Thyroid gland (tissue), 4 donors: ENCODE measurements at regions not wholly inside any gene's neighbourhood (a gene's known extent, or its start where the extent isn't known, plus 50 kb on each side); places are given as distances from the start of the nearest gene placed in this dataset.

Source experiments
- DNase-seq, 2 donors: peaks; one replicate each; pipeline ENCODE4 v3.0.0-alpha.2; 2019
- H3K27ac ChIP-seq, 3 donors: fragments of 200-600 bp; sonication (generic); 1 replicate in 2 of 3; 2 replicates in 1 of 3; pipeline ENCODE4 v1.5.1; 2016 to 2019; ENCODE audit warnings: mild to moderate bottlenecking in 1 of 3, moderate library complexity in 1 of 3
- H3K27me3 ChIP-seq: fragments of 200-600 bp; sonication (generic); one replicate; pipeline ENCODE4 v1.5.1; 2019
- H3K36me3 ChIP-seq, 2 donors: fragments of 200-600 bp; sonication (generic); one replicate each; pipeline ENCODE4 v1.5.1; 2016 to 2019
- H3K4me1 ChIP-seq, 2 donors: fragments of 200-600 bp; sonication (generic); one replicate each; pipeline ENCODE4 v1.5.1; 2017 to 2019
- H3K4me3 ChIP-seq, 3 donors: fragments of 200-600 bp; sonication (generic); replicated peaks in 1 of 3; 1 replicate in 2 of 3; 2 replicates in 1 of 3; pipeline ENCODE4 v1.5.1; 2016; ENCODE audit warnings: mild to moderate bottlenecking in 1 of 3
- H3K9me3 ChIP-seq: fragments of 200-600 bp; sonication (generic); one replicate; pipeline ENCODE4 v1.5.1; 2017
- CTCF ChIP-seq, 6 experiments: fragments of 200-600 bp in 3 of 6; fragments of 450-650 bp in 3 of 6; sonication (generic) in 3 of 6; IDR thresholded peaks; one replicate each; pipeline ENCODE4 v1.5.1; 2016 to 2019; ENCODE audit warnings: antibody characterized with exemption in 6 of 6, mild to moderate bottlenecking in 2 of 6, inconsistent platforms in 1 of 6, moderate library complexity in 1 of 6
- POLR2A ChIP-seq, 2 donors: fragments of 450-650 bp; IDR thresholded peaks; one replicate each; pipeline ENCODE4 v1.6.1; 2017; ENCODE audit warnings: antibody characterized with exemption in 2 of 2, mild to moderate bottlenecking in 2 of 2, moderate library complexity in 1 of 2
- WGBS, 2 donors: methylation state at CpG; one replicate each; pipeline ENCODE4 v1.1.5; 2017; 5-methylcytosine and 5-hydroxymethylcytosine counted together
- intact Hi-C: fragments of 100-400 bp; cut with DNase I; formaldehyde crosslinking; loops from one replicate; pipeline ENCODE4 v1.15.1; 2023

GRCh38 chr12:128015276-128015675 lies 251.7 kb upstream of the TMEM132C start:
- no peak overlapping the region for H3K27ac ChIP-seq
- 71 to 74% methylated on average over 3 of the region's 3 CpGs for WGBS, 2 donors
- DNase-seq = no peak
- no peaks in the 10 kb centered on the region for H3K27me3 ChIP-seq
- no peak overlapping the region for H3K4me3 ChIP-seq
- H3K9me3 ChIP-seq = no peaks in the 10 kb centered on the region
- TF ChIP-seq POLR2A (IDR thresholded peaks at IDR 0.05) (no peak), CTCF (IDR thresholded peaks at IDR 0.05) (no peak)
- no peaks in the 10 kb centered on the region for H3K36me3 ChIP-seq
- intact Hi-C loops = no loop called here
- H3K4me1 ChIP-seq = no peaks in the 10 kb centered on the region

- H3K4me3 ChIP-seq = no peak overlapping the region
- no peaks in the 10 kb centered on the region for H3K9me3 ChIP-seq
- TF ChIP-seq CTCF (IDR thresholded peaks at IDR 0.05) = no peak
- no peak for TF ChIP-seq POLR2A (IDR thresholded peaks at IDR 0.05)
- no peaks in the 10 kb centered on the region for H3K36me3 ChIP-seq
- no peaks in the 10 kb centered on the region for H3K4me1 ChIP-seq
- DNase-seq = no peak
- no peak overlapping the region for H3K27ac ChIP-seq
- no peaks in the 10 kb centered on the region for H3K27me3 ChIP-seq
- intact Hi-C loops = no loop called here
- 77 to 84% methylated on average over 10 of the region's 10 CpGs for WGBS, 2 donors
Measured at GRCh38 chr12:128018067-128018466, 248.9 kb upstream of the TMEM132C start.

- H3K36me3 ChIP-seq = no peaks in the 10 kb centered on the region
- DNase-seq = no peak
- no peaks in the 10 kb centered on the region for H3K27me3 ChIP-seq
- no peak for TF ChIP-seq CTCF (IDR thresholded peaks at IDR 0.05)
- no peak for TF ChIP-seq POLR2A (IDR thresholded peaks at IDR 0.05)
- no peak overlapping the region for H3K4me3 ChIP-seq
- WGBS, 2 donors = 74 to 76% methylated on average over 9 of the region's 9 CpGs
- no peak overlapping the region for H3K27ac ChIP-seq
- H3K9me3 ChIP-seq = no peaks in the 10 kb centered on the region
- no peaks in the 10 kb centered on the region for H3K4me1 ChIP-seq
- intact Hi-C loops = no loop called here
Measured at GRCh38 chr12:128019996-128020544, 246.9 kb upstream of the TMEM132C start.

GRCh38 chr12:128021561-128021960 lies 245.4 kb upstream of the TMEM132C start:
- intact Hi-C loops = no loop called here
- WGBS, 2 donors = 44 to 59% methylated on average over 2 of the region's 2 CpGs
- Histone ChIP-seq H3K27me3 (no peaks in the 10 kb centered on the region), H3K4me1 (no peaks in the 10 kb centered on the region), H3K9me3 (no peaks in the 10 kb centered on the region), H3K36me3 (no peaks in the 10 kb centered on the region), H3K4me3 (no peak overlapping the region), H3K27ac (no peak overlapping the region)
- no peak for TF ChIP-seq POLR2A (IDR thresholded peaks at IDR 0.05)
- no peak for TF ChIP-seq CTCF (IDR thresholded peaks at IDR 0.05)
- no peak for DNase-seq

GRCh38 chr12:128025589-128026245 lies 241.3 kb upstream of the TMEM132C start:
- Histone ChIP-seq H3K27ac (no peak overlapping the region), H3K4me1 (no peaks in the 10 kb centered on the region), H3K4me3 (no peak overlapping the region), H3K36me3 (no peaks in the 10 kb centered on the region), H3K27me3 (no peaks in the 10 kb centered on the region), H3K9me3 (no peaks in the 10 kb centered on the region)
- 59 to 65% methylated on average over 9 of the region's 9 CpGs for WGBS, 2 donors
- no peak for TF ChIP-seq CTCF (IDR thresholded peaks at IDR 0.05)
- TF ChIP-seq POLR2A (IDR thresholded peaks at IDR 0.05) = no peak
- intact Hi-C loops = no loop called here
- DNase-seq = no peak
